ENCODE measurements at regions not wholly inside any gene's neighbourhood (a gene's known extent, or its start where the extent isn't known, plus 50 kb on each side); places are given as distances from the start of the nearest gene placed in this dataset.

DNA sequence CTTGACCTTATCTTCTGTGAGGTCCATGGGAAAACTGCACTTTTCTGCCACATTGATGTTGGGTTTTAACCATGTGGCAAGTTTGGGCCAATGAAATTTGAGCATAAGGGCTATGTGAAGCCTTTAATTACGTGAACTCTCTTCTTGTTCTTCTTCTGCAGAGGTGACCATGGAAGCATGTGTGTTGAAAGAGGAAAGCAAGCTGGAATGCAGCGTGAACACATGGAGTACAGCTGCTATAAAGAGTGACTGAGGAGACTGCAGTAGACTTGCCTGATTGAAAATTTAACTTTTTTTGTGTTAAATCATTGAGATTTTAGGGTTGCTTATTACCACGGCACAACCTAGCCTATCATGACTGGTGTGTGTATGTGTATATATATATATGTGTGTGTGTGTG is 347.3 kb downstream of the ZIC1 start (continued):
- TF ChIP-seq EZH2phosphoT487 (IDR thresholded peaks at IDR 0.05; ENCODE audit: unreplicated experiment): no peak

DNA sequence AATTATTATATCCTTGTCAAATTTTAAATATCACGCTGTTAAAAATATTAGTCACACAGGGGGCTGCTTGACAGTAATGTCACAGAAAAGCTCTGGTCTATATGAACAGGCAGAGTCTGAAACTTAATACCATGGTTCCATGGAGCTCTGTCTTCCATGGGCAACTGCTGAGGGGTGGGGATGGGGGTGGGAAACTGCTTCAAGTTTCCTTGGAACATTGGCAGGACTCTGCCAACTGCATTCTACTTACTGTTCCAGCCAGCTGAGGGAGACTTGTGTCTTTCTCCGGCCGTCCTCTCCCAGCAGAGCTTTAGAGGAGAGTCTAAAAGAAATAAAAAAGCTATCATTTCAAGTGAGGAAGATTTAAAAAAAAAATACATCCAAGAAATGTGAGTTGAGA is 348.7 kb downstream of the ZIC1 start:
- Histone ChIP-seq H4K20me1 (replicated peaks; ENCODE audit: insufficient read depth) (no peaks in the 10 kb centered on the region), H3K79me2 (replicated peaks; ENCODE audit: insufficient read depth) (no peaks in the 10 kb centered on the region), H3K27ac (ENCODE audit: low read depth) (no peak overlapping the region), H3K4me3 (no peak overlapping the region), H3K27me3 (ENCODE audit: insufficient read depth) (no peaks in the 10 kb centered on the region), H3F3A (replicated peaks; ENCODE audit: low read depth) (no peaks in the 10 kb centered on the region), H3K36me3 (ENCODE audit: insufficient read depth) (no peaks in the 10 kb centered on the region), H3K4me2 (no peak overlapping the region), H3K9me2 (ENCODE audit: insufficient read depth) (no peaks in the 10 kb centered on the region), H3K4me1 (ENCODE audit: insufficient read depth) (no peaks in the 10 kb centered on the region), H2AFZ (no peak overlapping the region)
- H3K36me3 Mint-ChIP-seq (ENCODE audit: low read depth): no peaks in the 10 kb centered on the region
- TF ChIP-seq, protein P1, sequence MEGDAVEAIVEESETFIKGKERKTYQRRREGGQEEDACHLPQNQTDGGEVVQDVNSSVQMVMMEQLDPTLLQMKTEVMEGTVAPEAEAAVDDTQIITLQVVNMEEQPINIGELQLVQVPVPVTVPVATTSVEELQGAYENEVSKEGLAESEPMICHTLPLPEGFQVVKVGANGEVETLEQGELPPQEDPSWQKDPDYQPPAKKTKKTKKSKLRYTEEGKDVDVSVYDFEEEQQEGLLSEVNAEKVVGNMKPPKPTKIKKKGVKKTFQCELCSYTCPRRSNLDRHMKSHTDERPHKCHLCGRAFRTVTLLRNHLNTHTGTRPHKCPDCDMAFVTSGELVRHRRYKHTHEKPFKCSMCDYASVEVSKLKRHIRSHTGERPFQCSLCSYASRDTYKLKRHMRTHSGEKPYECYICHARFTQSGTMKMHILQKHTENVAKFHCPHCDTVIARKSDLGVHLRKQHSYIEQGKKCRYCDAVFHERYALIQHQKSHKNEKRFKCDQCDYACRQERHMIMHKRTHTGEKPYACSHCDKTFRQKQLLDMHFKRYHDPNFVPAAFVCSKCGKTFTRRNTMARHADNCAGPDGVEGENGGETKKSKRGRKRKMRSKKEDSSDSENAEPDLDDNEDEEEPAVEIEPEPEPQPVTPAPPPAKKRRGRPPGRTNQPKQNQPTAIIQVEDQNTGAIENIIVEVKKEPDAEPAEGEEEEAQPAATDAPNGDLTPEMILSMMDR (conservative IDR thresholded peaks at IDR 0.05; ENCODE audit: low read depth in 2 of 2): 0 out of 4 replicates have a peak, but pooled peaks of 1 of the 2 experiments have one; percentile 9
- TF ChIP-seq, protein P2, sequence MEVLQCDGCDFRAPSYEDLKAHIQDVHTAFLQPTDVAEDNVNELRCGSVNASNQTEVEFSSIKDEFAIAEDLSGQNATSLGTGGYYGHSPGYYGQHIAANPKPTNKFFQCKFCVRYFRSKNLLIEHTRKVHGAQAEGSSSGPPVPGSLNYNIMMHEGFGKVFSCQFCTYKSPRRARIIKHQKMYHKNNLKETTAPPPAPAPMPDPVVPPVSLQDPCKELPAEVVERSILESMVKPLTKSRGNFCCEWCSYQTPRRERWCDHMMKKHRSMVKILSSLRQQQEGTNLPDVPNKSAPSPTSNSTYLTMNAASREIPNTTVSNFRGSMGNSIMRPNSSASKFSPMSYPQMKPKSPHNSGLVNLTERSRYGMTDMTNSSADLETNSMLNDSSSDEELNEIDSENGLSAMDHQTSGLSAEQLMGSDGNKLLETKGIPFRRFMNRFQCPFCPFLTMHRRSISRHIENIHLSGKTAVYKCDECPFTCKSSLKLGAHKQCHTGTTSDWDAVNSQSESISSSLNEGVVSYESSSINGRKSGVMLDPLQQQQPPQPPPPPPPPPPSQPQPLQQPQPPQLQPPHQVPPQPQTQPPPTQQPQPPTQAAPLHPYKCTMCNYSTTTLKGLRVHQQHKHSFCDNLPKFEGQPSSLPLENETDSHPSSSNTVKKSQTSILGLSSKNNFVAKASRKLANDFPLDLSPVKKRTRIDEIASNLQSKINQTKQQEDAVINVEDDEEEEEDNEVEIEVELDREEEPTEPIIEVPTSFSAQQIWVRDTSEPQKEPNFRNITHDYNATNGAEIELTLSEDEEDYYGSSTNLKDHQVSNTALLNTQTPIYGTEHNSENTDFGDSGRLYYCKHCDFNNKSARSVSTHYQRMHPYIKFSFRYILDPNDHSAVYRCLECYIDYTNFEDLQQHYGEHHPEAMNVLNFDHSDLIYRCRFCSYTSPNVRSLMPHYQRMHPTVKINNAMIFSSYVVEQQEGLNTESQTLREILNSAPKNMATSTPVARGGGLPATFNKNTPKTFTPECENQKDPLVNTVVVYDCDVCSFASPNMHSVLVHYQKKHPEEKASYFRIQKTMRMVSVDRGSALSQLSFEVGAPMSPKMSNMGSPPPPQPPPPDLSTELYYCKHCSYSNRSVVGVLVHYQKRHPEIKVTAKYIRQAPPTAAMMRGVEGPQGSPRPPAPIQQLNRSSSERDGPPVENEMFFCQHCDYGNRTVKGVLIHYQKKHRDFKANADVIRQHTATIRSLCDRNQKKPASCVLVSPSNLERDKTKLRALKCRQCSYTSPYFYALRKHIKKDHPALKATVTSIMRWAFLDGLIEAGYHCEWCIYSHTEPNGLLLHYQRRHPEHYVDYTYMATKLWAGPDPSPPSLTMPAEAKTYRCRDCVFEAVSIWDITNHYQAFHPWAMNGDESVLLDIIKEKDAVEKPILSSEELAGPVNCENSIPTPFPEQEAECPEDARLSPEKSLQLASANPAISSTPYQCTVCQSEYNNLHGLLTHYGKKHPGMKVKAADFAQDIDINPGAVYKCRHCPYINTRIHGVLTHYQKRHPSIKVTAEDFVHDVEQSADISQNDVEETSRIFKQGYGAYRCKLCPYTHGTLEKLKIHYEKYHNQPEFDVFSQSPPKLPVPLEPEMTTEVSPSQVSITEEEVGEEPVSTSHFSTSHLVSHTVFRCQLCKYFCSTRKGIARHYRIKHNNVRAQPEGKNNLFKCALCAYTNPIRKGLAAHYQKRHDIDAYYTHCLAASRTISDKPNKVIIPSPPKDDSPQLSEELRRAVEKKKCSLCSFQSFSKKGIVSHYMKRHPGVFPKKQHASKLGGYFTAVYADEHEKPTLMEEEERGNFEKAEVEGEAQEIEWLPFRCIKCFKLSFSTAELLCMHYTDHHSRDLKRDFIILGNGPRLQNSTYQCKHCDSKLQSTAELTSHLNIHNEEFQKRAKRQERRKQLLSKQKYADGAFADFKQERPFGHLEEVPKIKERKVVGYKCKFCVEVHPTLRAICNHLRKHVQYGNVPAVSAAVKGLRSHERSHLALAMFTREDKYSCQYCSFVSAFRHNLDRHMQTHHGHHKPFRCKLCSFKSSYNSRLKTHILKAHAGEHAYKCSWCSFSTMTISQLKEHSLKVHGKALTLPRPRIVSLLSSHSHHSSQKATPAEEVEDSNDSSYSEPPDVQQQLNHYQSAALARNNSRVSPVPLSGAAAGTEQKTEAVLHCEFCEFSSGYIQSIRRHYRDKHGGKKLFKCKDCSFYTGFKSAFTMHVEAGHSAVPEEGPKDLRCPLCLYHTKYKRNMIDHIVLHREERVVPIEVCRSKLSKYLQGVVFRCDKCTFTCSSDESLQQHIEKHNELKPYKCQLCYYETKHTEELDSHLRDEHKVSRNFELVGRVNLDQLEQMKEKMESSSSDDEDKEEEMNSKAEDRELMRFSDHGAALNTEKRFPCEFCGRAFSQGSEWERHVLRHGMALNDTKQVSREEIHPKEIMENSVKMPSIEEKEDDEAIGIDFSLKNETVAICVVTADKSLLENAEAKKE (CRISPR knock-in tag; IDR thresholded peaks at IDR 0.05): no peak
- no peaks in the 10 kb centered on the region for H3K4me1 Mint-ChIP-seq
- no peak overlapping the region for H3K4me3 Mint-ChIP-seq
- H3K9me3 Mint-ChIP-seq: no peaks in the 10 kb centered on the region
- DNase-seq (ENCODE audit: low spot score) (no peak), ATAC-seq (no peak)
- peak overlapping the region; percentile 70; the same call in 1 of the 2 replicates for H3K27ac Mint-ChIP-seq
- H3K27me3 Mint-ChIP-seq (ENCODE audit: insufficient read depth, low read depth, poor library complexity): no peaks in the 10 kb centered on the region

Data from GM23338 (cell line).